A673 (cell line): ENCODE measurements at regions not wholly inside any gene's neighbourhood (a gene's known extent, or its start where the extent isn't known, plus 50 kb on each side); places are given as distances from the start of the nearest gene placed in this dataset.
A peak's percentile ranks its signal among the peaks of the same experiment; 100 is the strongest.

ENCODE experiments used
- BruUV-seq: library from RNA; stranded (reverse); fragments of 400-500 nt; replicated peaks from 2 replicates; lab custom pipeline; 2021; lab: Mats Ljungman, UMichigan
- CTCF ChIA-PET: fragments of 300-600 bp; sonication (Branson Sonifier 250); formaldehyde crosslinking; loops from one replicate; lab custom pipeline; 2022; ENCODE audit warnings: antibody characterized with exemption; lab: Charles Lee
- POLR2A ChIA-PET: fragments of 300-600 bp; sonication (Branson Sonifier 250); formaldehyde crosslinking; loops from one replicate; lab custom pipeline; 2022; ENCODE audit warnings: antibody characterized with exemption; ENCODE audit not compliant: low non-redundant PET; lab: Charles Lee
- DNase-seq: peaks from one replicate; pipeline ENCODE4 v3.0.0-alpha.2; 2015; ENCODE audit warnings: low spot score
- H3K27ac ChIP-seq: fragments of 200-600 bp; sonication (generic); 2 replicates; pipeline ENCODE4 v1.5.1; 2016; ENCODE audit warnings: mixed run types, low read depth, mild to moderate bottlenecking, mixed read lengths, antibody characterized with exemption, low read length; ENCODE audit not compliant: poor library complexity, severe bottlenecking
- H3K27me3 ChIP-seq: fragments of 200-600 bp; sonication (generic); replicated peaks from 2 replicates; pipeline ENCODE4 v1.6.1; 2017; ENCODE audit warnings: mixed run types, low read depth, mild to moderate bottlenecking, mixed read lengths, antibody characterized with exemption, low read length; ENCODE audit not compliant: insufficient read depth, poor library complexity
- H3K36me3 ChIP-seq: fragments of 200-600 bp; sonication (generic); 2 replicates; pipeline ENCODE4 v1.6.1; 2016; ENCODE audit warnings: mixed run types, mild to moderate bottlenecking, mixed read lengths, antibody characterized with exemption, low read length; ENCODE audit not compliant: insufficient read depth, poor library complexity, severe bottlenecking
- H3K4me1 ChIP-seq: fragments of 200-600 bp; sonication (generic); 2 replicates; pipeline ENCODE4 v1.6.1; 2017; ENCODE audit warnings: mixed run types, mild to moderate bottlenecking, mixed read lengths, antibody characterized with exemption, low read length; ENCODE audit not compliant: insufficient read depth, poor library complexity, severe bottlenecking
- H3K4me3 ChIP-seq: fragments of 200-600 bp; sonication (generic); 2 replicates; pipeline ENCODE4 v1.5.1; 2016; ENCODE audit warnings: low read depth, mixed run types, mild to moderate bottlenecking, mixed read lengths, low read length; ENCODE audit not compliant: poor library complexity, severe bottlenecking
- H3K9me3 ChIP-seq: fragments of 200-600 bp; sonication (generic); 2 replicates; pipeline ENCODE4 v1.6.1; 2016; ENCODE audit warnings: mixed run types, low read depth, mild to moderate bottlenecking, mixed read lengths, antibody characterized with exemption, low read length; ENCODE audit not compliant: poor library complexity, severe bottlenecking
- EZH2 ChIP-seq: fragments of 200-600 bp; sonication (generic); IDR thresholded peaks from 2 replicates; pipeline ENCODE4 v1.6.1; 2017; ENCODE audit warnings: borderline replicate concordance, low read depth, mild to moderate bottlenecking, mixed read lengths, antibody characterized with exemption, low read length; ENCODE audit not compliant: poor library complexity, severe bottlenecking
- intact Hi-C: fragments of 100-400 bp; cut with micrococcal nuclease; formaldehyde crosslinking; loops from one replicate; pipeline ENCODE4 v1.10.0; 2022; ENCODE audit not compliant: unreplicated experiment
- TF ChIP-seq, protein P1 (sequence below): fragments of 300-800, 200-600 bp; sonication (generic); conservative IDR thresholded peaks from 2 replicates; pipeline ENCODE4 v1.5.1; 2017; ENCODE audit warnings: low read depth, mild to moderate bottlenecking, antibody characterized with exemption, low read length, moderate library complexity, mixed read lengths

DNA sequence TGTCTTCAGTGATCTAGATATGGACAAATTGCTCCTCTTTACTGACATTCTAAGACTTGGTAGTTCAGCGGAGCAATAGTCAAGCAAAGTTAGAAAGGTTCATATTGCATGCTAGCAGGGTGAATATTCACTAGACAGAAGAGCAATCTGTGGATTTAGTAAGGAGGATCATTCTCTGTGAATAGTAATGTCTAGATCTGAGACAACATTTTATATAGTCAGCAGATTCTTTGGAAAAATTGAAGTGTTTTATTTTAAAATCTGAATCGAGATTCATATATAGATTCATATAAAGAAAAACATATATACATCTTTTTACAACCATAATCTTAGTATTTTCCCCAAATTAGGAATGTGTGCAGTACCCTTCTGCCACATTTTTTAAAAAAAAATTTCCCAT, 274.5 kb upstream of the BRINP3 start:
- no peak overlapping the region for H3K27ac ChIP-seq
- H3K4me3 ChIP-seq = no peak overlapping the region
- ChIA-PET POLR2A (interaction anchor here (0.6 kb wide), 1 partner anchor 397 kb away, joined by 3 read pairs; no protein-coding TSS in a partner anchor), CTCF (no interaction called here)
- no peak for TF ChIP-seq EZH2
- TF ChIP-seq, protein P1, sequence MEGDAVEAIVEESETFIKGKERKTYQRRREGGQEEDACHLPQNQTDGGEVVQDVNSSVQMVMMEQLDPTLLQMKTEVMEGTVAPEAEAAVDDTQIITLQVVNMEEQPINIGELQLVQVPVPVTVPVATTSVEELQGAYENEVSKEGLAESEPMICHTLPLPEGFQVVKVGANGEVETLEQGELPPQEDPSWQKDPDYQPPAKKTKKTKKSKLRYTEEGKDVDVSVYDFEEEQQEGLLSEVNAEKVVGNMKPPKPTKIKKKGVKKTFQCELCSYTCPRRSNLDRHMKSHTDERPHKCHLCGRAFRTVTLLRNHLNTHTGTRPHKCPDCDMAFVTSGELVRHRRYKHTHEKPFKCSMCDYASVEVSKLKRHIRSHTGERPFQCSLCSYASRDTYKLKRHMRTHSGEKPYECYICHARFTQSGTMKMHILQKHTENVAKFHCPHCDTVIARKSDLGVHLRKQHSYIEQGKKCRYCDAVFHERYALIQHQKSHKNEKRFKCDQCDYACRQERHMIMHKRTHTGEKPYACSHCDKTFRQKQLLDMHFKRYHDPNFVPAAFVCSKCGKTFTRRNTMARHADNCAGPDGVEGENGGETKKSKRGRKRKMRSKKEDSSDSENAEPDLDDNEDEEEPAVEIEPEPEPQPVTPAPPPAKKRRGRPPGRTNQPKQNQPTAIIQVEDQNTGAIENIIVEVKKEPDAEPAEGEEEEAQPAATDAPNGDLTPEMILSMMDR = no peak
- intact Hi-C loops = no loop called here
- H3K36me3 ChIP-seq = no peaks in the 10 kb centered on the region
- BruUV-seq = no TSS peak
- no peak for DNase-seq
- H3K9me3 ChIP-seq = no peaks in the 10 kb centered on the region
- no peaks in the 10 kb centered on the region for H3K27me3 ChIP-seq
- peaks cover 20% of the 10 kb centered on the region for H3K4me1 ChIP-seq

DNA sequence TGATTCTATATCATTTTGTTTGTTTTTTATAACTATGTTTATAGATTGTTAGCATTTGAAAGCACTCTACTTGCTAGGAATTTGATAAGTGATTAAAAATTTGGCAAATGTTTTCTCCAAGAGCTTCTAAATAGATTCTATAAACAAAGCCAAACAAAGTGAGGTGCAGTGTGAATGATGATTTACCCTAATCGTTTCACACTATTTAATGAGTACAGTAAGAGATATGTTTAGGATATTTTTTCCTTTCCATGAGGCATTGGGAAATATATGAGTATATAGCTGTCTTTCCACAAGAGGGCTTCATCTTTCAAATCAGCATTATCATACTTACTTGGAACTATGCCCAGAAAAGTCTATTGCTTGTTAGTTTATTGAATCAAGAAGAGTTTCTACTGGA, 277.0 kb upstream of the BRINP3 start:
- intact Hi-C loops = no loop called here
- CTCF ChIA-PET = no interaction called here
- H3K4me3 ChIP-seq = no peak overlapping the region
- POLR2A ChIA-PET = no interaction called here
- no peaks in the 10 kb centered on the region for H3K36me3 ChIP-seq
- TF ChIP-seq, protein P1 = peak; percentile 53
- TF ChIP-seq EZH2 = no peak
- H3K4me1 ChIP-seq = peaks cover 17% of the 10 kb centered on the region
- H3K9me3 ChIP-seq = no peaks in the 10 kb centered on the region
- H3K27me3 ChIP-seq = no peaks in the 10 kb centered on the region
- DNase-seq = peak; percentile 66
- no TSS peak for BruUV-seq
- peak overlapping the region; percentile 8 for H3K27ac ChIP-seq

DNA sequence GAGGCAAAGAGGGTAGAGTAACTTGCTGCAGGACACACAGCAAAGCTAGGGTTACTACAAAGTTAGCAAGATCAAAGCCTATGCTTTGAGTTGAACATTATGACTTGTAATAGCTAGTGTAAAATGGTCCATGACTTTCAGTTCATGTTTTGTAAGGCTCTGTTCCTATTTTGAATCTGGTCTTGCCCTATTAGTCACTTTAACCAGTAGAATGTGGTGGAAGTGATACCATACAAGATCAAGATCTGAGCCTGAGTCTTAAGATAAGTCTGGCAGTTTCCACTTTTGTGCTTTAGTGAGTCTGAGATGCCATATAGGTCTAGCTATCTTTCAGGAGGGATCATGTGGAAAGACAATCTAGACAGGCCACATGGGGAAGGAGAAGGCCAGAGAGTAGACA, 282.1 kb upstream of the BRINP3 start:
- DNase-seq = no peak
- Histone ChIP-seq H3K27ac (no peak overlapping the region), H3K4me3 (no peak overlapping the region), H3K36me3 (no peaks in the 10 kb centered on the region), H3K4me1 (peaks cover 9% of the 10 kb centered on the region), H3K27me3 (no peaks in the 10 kb centered on the region), H3K9me3 (no peaks in the 10 kb centered on the region)
- no peak for TF ChIP-seq EZH2
- TF ChIP-seq, protein P1 = no peak
- ChIA-PET CTCF (no interaction called here), POLR2A (no interaction called here)
- no TSS peak for BruUV-seq
- intact Hi-C loops = no loop called here
